Neural cell (in vitro differentiated cells): ENCODE measurements at regions not wholly inside any gene's neighbourhood (a gene's known extent, or its start where the extent isn't known, plus 50 kb on each side); places are given as distances from the start of the nearest gene placed in this dataset.

Experiments used
- H2AFZ ChIP-seq: fragments of 200-600, 300-800 bp; sonication (generic), shearing (Covaris generic); 2 replicates; pipeline ENCODE4 v1.6.0; 2014; ENCODE audit warnings: low read depth, mild to moderate bottlenecking, antibody characterized with exemption, low read length, moderate library complexity
- H3F3A ChIP-seq: fragments of 200-600 bp; shearing (Covaris generic); 2 replicates; pipeline ENCODE4 v1.6.1; 2016; ENCODE audit warnings: mild to moderate bottlenecking, moderate library complexity, mixed read lengths, antibody characterized with exemption, low read length; ENCODE audit not compliant: insufficient read depth, poor library complexity, severe bottlenecking
- H3K27ac ChIP-seq: fragments of 200-600, 300-800 bp; sonication (generic), shearing (Covaris generic); 2 replicates; pipeline ENCODE4 v1.5.1; 2014; ENCODE audit warnings: mild to moderate bottlenecking, low read length, moderate library complexity
- H3K27me3 ChIP-seq: fragments of 300-800, 200-600 bp; sonication (generic), shearing (Covaris generic); 2 replicates; pipeline ENCODE4 v1.6.0; 2014; ENCODE audit warnings: mild to moderate bottlenecking, low read depth, low read length, moderate library complexity; ENCODE audit not compliant: insufficient read depth
- H3K36me3 ChIP-seq: fragments of 300-800, 200-600 bp; sonication (generic), shearing (Covaris generic); 2 replicates; pipeline ENCODE4 v1.5.1; 2014; ENCODE audit warnings: mild to moderate bottlenecking, antibody characterized with exemption, low read length, moderate library complexity; ENCODE audit not compliant: insufficient read depth
- H3K4me2 ChIP-seq: fragments of 300-800, 200-600 bp; sonication (generic), shearing (Covaris generic); 2 replicates; pipeline ENCODE4 v1.6.0; 2014; ENCODE audit warnings: mild to moderate bottlenecking, low read length
- H3K4me3 ChIP-seq: fragments of 300-800, 200-600 bp; sonication (generic), shearing (Covaris generic); 2 replicates; pipeline ENCODE4 v1.5.1; 2014; ENCODE audit warnings: mild to moderate bottlenecking, low read length, moderate library complexity
- H3K79me2 ChIP-seq: fragments of 200-600 bp; shearing (Covaris generic); replicated peaks from 2 replicates; pipeline ENCODE4 v1.6.0; 2014; ENCODE audit warnings: mild to moderate bottlenecking, low read length, moderate library complexity; ENCODE audit not compliant: insufficient read depth
- H3K9ac ChIP-seq: fragments of 300-800, 200-600 bp; sonication (generic), shearing (Covaris generic); 2 replicates; pipeline ENCODE4 v1.6.1; 2016; ENCODE audit warnings: mild to moderate bottlenecking, low read length, mixed read lengths
- H3K9me2 ChIP-seq: fragments of 200-600 bp; shearing (Covaris generic); 2 replicates; pipeline ENCODE4 v1.6.1; 2016; ENCODE audit warnings: mild to moderate bottlenecking, low read length, mixed read lengths; ENCODE audit not compliant: insufficient read depth
- H3K9me3 ChIP-seq: fragments of 200-600, 300-800 bp; sonication (generic), shearing (Covaris generic); 2 replicates; pipeline ENCODE4 v1.6.1; 2016; ENCODE audit warnings: mild to moderate bottlenecking, mixed run types, low read length, moderate library complexity, mixed read lengths
- H4K20me1 ChIP-seq: fragments of 200-600 bp; shearing (Covaris generic); 2 replicates; pipeline ENCODE4 v1.6.1; 2016; ENCODE audit warnings: mild to moderate bottlenecking, mixed run types; ENCODE audit not compliant: insufficient read depth
- EP300 ChIP-seq: fragments of 450-650 bp; conservative IDR thresholded peaks from 2 replicates; pipeline ENCODE4 v1.6.1; 2014; ENCODE audit warnings: antibody characterized with exemption, mild to moderate bottlenecking, moderate library complexity; ENCODE audit not compliant: poor library complexity, severe bottlenecking
- EZH2 ChIP-seq: fragments of 200-600, 300-800 bp; shearing (Covaris generic), sonication (generic); IDR thresholded peaks from 2 replicates; pipeline ENCODE4 v1.6.1; 2014; ENCODE audit warnings: antibody characterized with exemption, low read length, borderline replicate concordance, mild to moderate bottlenecking; ENCODE audit not compliant: insufficient read depth, poor library complexity, severe bottlenecking
- MXI1 ChIP-seq: fragments of 450-650 bp; conservative IDR thresholded peaks from 2 replicates; pipeline ENCODE4 v1.6.1; 2014; ENCODE audit warnings: antibody characterized with exemption, mild to moderate bottlenecking; ENCODE audit not compliant: poor library complexity, severe bottlenecking
- POLR2AphosphoS5 ChIP-seq: IDR thresholded peaks from 2 replicates; pipeline ENCODE4 v1.6.1; 2012
- RAD21 ChIP-seq: fragments of 450-650 bp; conservative IDR thresholded peaks from 2 replicates; pipeline ENCODE4 v1.6.1; 2014; ENCODE audit warnings: antibody characterized with exemption, mild to moderate bottlenecking, moderate library complexity
- SMC3 ChIP-seq: fragments of 450-650 bp; conservative IDR thresholded peaks from 2 replicates; pipeline ENCODE4 v1.6.1; 2014; ENCODE audit warnings: antibody characterized with exemption, mild to moderate bottlenecking, moderate library complexity; ENCODE audit not compliant: poor library complexity
- TAF1 ChIP-seq: IDR thresholded peaks from 2 replicates; pipeline ENCODE4 v1.6.1; 2012; ENCODE audit warnings: low read depth
- TF ChIP-seq, protein P1 (sequence below): IDR thresholded peaks from 2 replicates; pipeline ENCODE4 v1.6.1; 2012; ENCODE audit warnings: borderline replicate concordance
- TF ChIP-seq, protein P2 (sequence below): fragments of 450-650 bp; IDR thresholded peaks from 2 replicates; pipeline ENCODE4 v1.5.1; 2014; ENCODE audit warnings: antibody characterized with exemption, mild to moderate bottlenecking, moderate library complexity; ENCODE audit not compliant: poor library complexity, severe bottlenecking

DNA sequence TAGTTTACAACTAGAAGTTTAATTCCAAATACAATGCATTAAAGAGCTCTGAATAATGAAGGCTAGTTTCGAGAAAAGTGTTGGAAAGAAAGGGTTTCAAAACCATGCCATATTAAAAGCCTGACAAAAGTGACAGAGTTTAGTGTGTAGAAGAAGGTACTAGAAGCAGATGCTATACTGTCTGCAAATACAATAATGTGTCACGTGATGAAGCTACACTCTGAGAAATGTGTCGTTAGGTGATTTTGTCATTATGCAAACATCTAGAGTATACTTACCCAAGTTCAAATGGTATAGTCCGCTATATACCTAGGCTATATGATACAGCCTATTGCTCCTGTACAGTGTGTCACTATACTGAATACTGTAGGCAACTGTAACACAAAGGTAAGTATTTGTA is 494.1 kb downstream of the TLE1 start:
- H3K27ac ChIP-seq, result no peak overlapping the region
- H3K4me2 ChIP-seq, result no peak overlapping the region
- no peak for TF ChIP-seq SMC3
- no peak for TF ChIP-seq MXI1
- no peak for TF ChIP-seq POLR2AphosphoS5
- no peak for TF ChIP-seq RAD21
- TF ChIP-seq, protein P1, sequence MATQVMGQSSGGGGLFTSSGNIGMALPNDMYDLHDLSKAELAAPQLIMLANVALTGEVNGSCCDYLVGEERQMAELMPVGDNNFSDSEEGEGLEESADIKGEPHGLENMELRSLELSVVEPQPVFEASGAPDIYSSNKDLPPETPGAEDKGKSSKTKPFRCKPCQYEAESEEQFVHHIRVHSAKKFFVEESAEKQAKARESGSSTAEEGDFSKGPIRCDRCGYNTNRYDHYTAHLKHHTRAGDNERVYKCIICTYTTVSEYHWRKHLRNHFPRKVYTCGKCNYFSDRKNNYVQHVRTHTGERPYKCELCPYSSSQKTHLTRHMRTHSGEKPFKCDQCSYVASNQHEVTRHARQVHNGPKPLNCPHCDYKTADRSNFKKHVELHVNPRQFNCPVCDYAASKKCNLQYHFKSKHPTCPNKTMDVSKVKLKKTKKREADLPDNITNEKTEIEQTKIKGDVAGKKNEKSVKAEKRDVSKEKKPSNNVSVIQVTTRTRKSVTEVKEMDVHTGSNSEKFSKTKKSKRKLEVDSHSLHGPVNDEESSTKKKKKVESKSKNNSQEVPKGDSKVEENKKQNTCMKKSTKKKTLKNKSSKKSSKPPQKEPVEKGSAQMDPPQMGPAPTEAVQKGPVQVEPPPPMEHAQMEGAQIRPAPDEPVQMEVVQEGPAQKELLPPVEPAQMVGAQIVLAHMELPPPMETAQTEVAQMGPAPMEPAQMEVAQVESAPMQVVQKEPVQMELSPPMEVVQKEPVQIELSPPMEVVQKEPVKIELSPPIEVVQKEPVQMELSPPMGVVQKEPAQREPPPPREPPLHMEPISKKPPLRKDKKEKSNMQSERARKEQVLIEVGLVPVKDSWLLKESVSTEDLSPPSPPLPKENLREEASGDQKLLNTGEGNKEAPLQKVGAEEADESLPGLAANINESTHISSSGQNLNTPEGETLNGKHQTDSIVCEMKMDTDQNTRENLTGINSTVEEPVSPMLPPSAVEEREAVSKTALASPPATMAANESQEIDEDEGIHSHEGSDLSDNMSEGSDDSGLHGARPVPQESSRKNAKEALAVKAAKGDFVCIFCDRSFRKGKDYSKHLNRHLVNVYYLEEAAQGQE, result no peak
- no peak for TF ChIP-seq TAF1
- no peak for TF ChIP-seq EP300
- TF ChIP-seq, protein P2, sequence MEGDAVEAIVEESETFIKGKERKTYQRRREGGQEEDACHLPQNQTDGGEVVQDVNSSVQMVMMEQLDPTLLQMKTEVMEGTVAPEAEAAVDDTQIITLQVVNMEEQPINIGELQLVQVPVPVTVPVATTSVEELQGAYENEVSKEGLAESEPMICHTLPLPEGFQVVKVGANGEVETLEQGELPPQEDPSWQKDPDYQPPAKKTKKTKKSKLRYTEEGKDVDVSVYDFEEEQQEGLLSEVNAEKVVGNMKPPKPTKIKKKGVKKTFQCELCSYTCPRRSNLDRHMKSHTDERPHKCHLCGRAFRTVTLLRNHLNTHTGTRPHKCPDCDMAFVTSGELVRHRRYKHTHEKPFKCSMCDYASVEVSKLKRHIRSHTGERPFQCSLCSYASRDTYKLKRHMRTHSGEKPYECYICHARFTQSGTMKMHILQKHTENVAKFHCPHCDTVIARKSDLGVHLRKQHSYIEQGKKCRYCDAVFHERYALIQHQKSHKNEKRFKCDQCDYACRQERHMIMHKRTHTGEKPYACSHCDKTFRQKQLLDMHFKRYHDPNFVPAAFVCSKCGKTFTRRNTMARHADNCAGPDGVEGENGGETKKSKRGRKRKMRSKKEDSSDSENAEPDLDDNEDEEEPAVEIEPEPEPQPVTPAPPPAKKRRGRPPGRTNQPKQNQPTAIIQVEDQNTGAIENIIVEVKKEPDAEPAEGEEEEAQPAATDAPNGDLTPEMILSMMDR, result no peak
- TF ChIP-seq EZH2, result no peak
- no peaks in the 10 kb centered on the region for H3K27me3 ChIP-seq
- no peaks in the 10 kb centered on the region for H3K9me3 ChIP-seq
- H3K4me3 ChIP-seq, result no peak overlapping the region
- H3K9ac ChIP-seq, result no peak overlapping the region
- no peaks in the 10 kb centered on the region for H3F3A ChIP-seq
- no peaks in the 10 kb centered on the region for H4K20me1 ChIP-seq
- H2AFZ ChIP-seq, result no peak overlapping the region
- H3K36me3 ChIP-seq, result no peaks in the 10 kb centered on the region
- no peaks in the 10 kb centered on the region for H3K9me2 ChIP-seq
- no peaks in the 10 kb centered on the region for H3K79me2 ChIP-seq

DNA sequence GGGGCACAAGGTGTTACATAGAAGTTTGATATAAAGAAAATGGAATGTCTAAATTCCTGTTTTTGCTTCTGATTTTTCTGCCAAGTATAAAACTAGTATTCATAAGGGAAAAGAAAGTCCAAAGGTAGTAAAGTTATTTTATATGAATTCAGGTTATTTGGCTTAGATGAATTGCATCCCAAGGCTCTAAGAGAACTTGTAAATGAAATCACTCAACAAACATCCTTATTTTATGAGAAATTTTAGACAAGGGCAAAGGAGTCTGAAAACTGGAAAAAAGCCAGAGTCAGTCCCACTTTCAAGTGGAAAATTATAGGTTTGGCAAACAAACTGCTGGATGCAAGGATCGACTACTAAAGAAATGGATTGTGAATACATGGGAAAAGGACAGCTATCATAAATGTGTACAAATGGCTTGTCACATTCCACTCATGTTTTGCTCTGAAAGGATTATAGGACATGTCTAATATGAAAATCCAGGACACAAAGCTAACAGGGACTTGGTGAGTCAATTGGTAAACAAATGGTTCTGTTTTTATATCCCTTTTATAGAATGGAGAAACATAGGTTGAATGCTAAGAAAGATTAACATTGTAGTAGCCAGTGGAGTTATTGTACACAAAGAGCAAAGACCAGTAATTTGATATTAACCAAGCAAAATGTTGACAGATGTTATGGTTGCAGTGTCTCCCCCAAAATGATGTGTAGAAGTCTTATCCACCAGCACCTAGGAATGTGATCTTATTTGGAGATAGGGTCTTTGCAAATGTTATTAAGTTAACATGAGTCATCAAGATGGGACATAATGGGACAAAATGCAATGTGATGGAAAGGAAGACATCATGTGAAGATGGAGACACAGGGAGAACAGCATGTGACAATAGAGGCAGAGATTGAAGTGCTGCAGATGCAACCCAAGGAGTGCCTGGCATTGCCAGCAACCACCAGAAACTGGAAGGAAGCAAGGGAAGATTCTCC is 495.7 kb downstream of the TLE1 start:
- H3K27ac ChIP-seq, result no peak overlapping the region
- H3K4me3 ChIP-seq, result no peak overlapping the region
- H3K9ac ChIP-seq, result no peak overlapping the region
- H3K79me2 ChIP-seq, result no peaks in the 10 kb centered on the region
- no peak overlapping the region for H3K4me2 ChIP-seq
- H3K36me3 ChIP-seq, result no peaks in the 10 kb centered on the region
- no peak for TF ChIP-seq EP300
- peak; percentile 23 for TF ChIP-seq POLR2AphosphoS5
- no peak overlapping the region for H2AFZ ChIP-seq
- no peaks in the 10 kb centered on the region for H3K27me3 ChIP-seq
- no peaks in the 10 kb centered on the region for H3K9me3 ChIP-seq
- H4K20me1 ChIP-seq, result no peaks in the 10 kb centered on the region
- H3K9me2 ChIP-seq, result no peaks in the 10 kb centered on the region
- H3F3A ChIP-seq, result no peaks in the 10 kb centered on the region
